COLO668 (cell line): ENCODE measurements at regions not wholly inside any gene's neighbourhood (a gene's known extent, or its start where the extent isn't known, plus 50 kb on each side); places are given as distances from the start of the nearest gene placed in this dataset.

Source experiments
- DNase-seq: peaks from one replicate; lab custom pipeline; 2025; ENCODE audit not compliant: unreplicated experiment; lab: John Stamatoyannopoulos, UW

GRCh38 chr10:129021594-129022304 lies 445.3 kb upstream of the MGMT start:
- DNase-seq, result no peak

- no peak for DNase-seq
These were observed 444.0 kb upstream of the MGMT start for GRCh38 chr10:129023082-129023481.

- DNase-seq, result no peak
These were observed 443.0 kb upstream of the MGMT start for GRCh38 chr10:129024046-129024445.

GRCh38 chr10:129025787-129026186 lies 441.3 kb upstream of the MGMT start:
- no peak for DNase-seq

GRCh38 chr10:129027906-129028305 lies 439.1 kb upstream of the MGMT start:
- DNase-seq, result no peak

- DNase-seq, result no peak
These were observed 438.6 kb upstream of the MGMT start for GRCh38 chr10:129028451-129028850.

- DNase-seq, result no peak
These were observed 438.0 kb upstream of the MGMT start for GRCh38 chr10:129029051-129029450.

GRCh38 chr10:129029851-129030602 lies 437.0 kb upstream of the MGMT start:
- DNase-seq, result no peak

- no peak for DNase-seq
These were observed 436.5 kb upstream of the MGMT start for GRCh38 chr10:129030603-129030895.

GRCh38 chr10:129030996-129031843 lies 435.8 kb upstream of the MGMT start:
- DNase-seq, result peak; percentile 20

GRCh38 chr10:129031844-129032150 lies 435.2 kb upstream of the MGMT start:
- DNase-seq, result no peak

GRCh38 chr10:129032372-129033313 lies 434.4 kb upstream of the MGMT start:
- no peak for DNase-seq

- no peak for DNase-seq
These were observed 433.7 kb upstream of the MGMT start for GRCh38 chr10:129033340-129033739.

GRCh38 chr10:129033790-129034272 lies 433.2 kb upstream of the MGMT start:
- DNase-seq, result no peak

- DNase-seq, result no peak
These were observed 431.8 kb upstream of the MGMT start for GRCh38 chr10:129035052-129035827.

- no peak for DNase-seq
These were observed 428.5 kb upstream of the MGMT start for GRCh38 chr10:129038522-129038921.

- DNase-seq, result no peak
These were observed 427.4 kb upstream of the MGMT start for GRCh38 chr10:129039406-129040370.

GRCh38 chr10:129040377-129040776 lies 426.7 kb upstream of the MGMT start:
- no peak for DNase-seq

GRCh38 chr10:129041916-129042315 lies 425.1 kb upstream of the MGMT start:
- DNase-seq, result no peak
